ENCODE measurements at regions not wholly inside any gene's neighbourhood (a gene's known extent, or its start where the extent isn't known, plus 50 kb on each side); places are given as distances from the start of the nearest gene placed in this dataset.

- peak overlapping the region; percentile 49 for H3K4me3 ChIP-seq (ENCODE audit: low read length)
- no peaks in the 10 kb centered on the region for H3K36me3 ChIP-seq (ENCODE audit: control insufficient read depth, insufficient read depth, low read length, severe bottlenecking)
- peak; percentile 65 for DNase-seq (ENCODE audit: low read depth)
- peaks cover 17% of the 10 kb centered on the region for H3K4me1 ChIP-seq (ENCODE audit: control insufficient read depth, insufficient read depth, low read length)
- no peaks in the 10 kb centered on the region for H3K27me3 ChIP-seq (replicated peaks; ENCODE audit: control insufficient read depth, insufficient read depth, low read length)
- H3K9ac ChIP-seq (ENCODE audit: low read length): peak overlapping the region; percentile 23
- no peaks in the 10 kb centered on the region for H3K9me3 ChIP-seq (ENCODE audit: control insufficient read depth, low read length)
Observed at GRCh38 chr12:93191423-93191822, 186.3 kb upstream of the NUDT4 start.

GRCh38 chr12:93191956-93192355 is 185.8 kb upstream of the NUDT4 start:
- peak overlapping the region; percentile 23 for H3K9ac ChIP-seq (ENCODE audit: low read length)
- DNase-seq (ENCODE audit: low read depth): peak; percentile 84
- peak overlapping the region; percentile 49 for H3K4me3 ChIP-seq (ENCODE audit: low read length)
- peaks cover 22% of the 10 kb centered on the region for H3K4me1 ChIP-seq (ENCODE audit: control insufficient read depth, insufficient read depth, low read length)
- no peaks in the 10 kb centered on the region for H3K9me3 ChIP-seq (ENCODE audit: control insufficient read depth, low read length)
- H3K27me3 ChIP-seq (replicated peaks; ENCODE audit: control insufficient read depth, insufficient read depth, low read length): no peaks in the 10 kb centered on the region
- no peaks in the 10 kb centered on the region for H3K36me3 ChIP-seq (ENCODE audit: control insufficient read depth, insufficient read depth, low read length, severe bottlenecking)

- H3K4me3 ChIP-seq (ENCODE audit: low read length): no peak overlapping the region
- no peak for DNase-seq (ENCODE audit: low read depth)
- no peaks in the 10 kb centered on the region for H3K36me3 ChIP-seq (ENCODE audit: control insufficient read depth, insufficient read depth, low read length, severe bottlenecking)
- H3K9me3 ChIP-seq (ENCODE audit: control insufficient read depth, low read length): no peaks in the 10 kb centered on the region
- no peak overlapping the region for H3K9ac ChIP-seq (ENCODE audit: low read length)
- H3K4me1 ChIP-seq (ENCODE audit: control insufficient read depth, insufficient read depth, low read length): peaks cover 31% of the 10 kb centered on the region
- H3K27me3 ChIP-seq (replicated peaks; ENCODE audit: control insufficient read depth, insufficient read depth, low read length): no peaks in the 10 kb centered on the region
Observed at GRCh38 chr12:93192878-93193277, 184.8 kb upstream of the NUDT4 start.

- Histone ChIP-seq H3K4me1 (ENCODE audit: control insufficient read depth, insufficient read depth, low read length) (peaks cover 48% of the 10 kb centered on the region), H3K36me3 (ENCODE audit: control insufficient read depth, insufficient read depth, low read length, severe bottlenecking) (no peaks in the 10 kb centered on the region), H3K27me3 (replicated peaks; ENCODE audit: control insufficient read depth, insufficient read depth, low read length) (no peaks in the 10 kb centered on the region), H3K9ac (ENCODE audit: low read length) (no peak overlapping the region), H3K4me3 (ENCODE audit: low read length) (no peak overlapping the region), H3K9me3 (ENCODE audit: control insufficient read depth, low read length) (no peaks in the 10 kb centered on the region)
- no peak for DNase-seq (ENCODE audit: low read depth)
Observed at GRCh38 chr12:93195511-93195910, 182.2 kb upstream of the NUDT4 start.

GRCh38 chr12:93197067-93197593 is 180.6 kb upstream of the NUDT4 start:
- Histone ChIP-seq H3K4me3 (ENCODE audit: low read length) (peak overlapping the region; percentile 16), H3K9ac (ENCODE audit: low read length) (no peak overlapping the region), H3K36me3 (ENCODE audit: control insufficient read depth, insufficient read depth, low read length, severe bottlenecking) (no peaks in the 10 kb centered on the region), H3K9me3 (ENCODE audit: control insufficient read depth, low read length) (no peaks in the 10 kb centered on the region), H3K4me1 (ENCODE audit: control insufficient read depth, insufficient read depth, low read length) (peaks cover 38% of the 10 kb centered on the region), H3K27me3 (replicated peaks; ENCODE audit: control insufficient read depth, insufficient read depth, low read length) (no peaks in the 10 kb centered on the region)
- peak; percentile 76 for DNase-seq (ENCODE audit: low read depth)

- Histone ChIP-seq H3K4me1 (ENCODE audit: control insufficient read depth, insufficient read depth, low read length) (peaks cover 34% of the 10 kb centered on the region), H3K9ac (ENCODE audit: low read length) (no peak overlapping the region), H3K27me3 (replicated peaks; ENCODE audit: control insufficient read depth, insufficient read depth, low read length) (no peaks in the 10 kb centered on the region), H3K4me3 (ENCODE audit: low read length) (no peak overlapping the region), H3K36me3 (ENCODE audit: control insufficient read depth, insufficient read depth, low read length, severe bottlenecking) (no peaks in the 10 kb centered on the region), H3K9me3 (ENCODE audit: control insufficient read depth, low read length) (no peaks in the 10 kb centered on the region)
- DNase-seq (ENCODE audit: low read depth): peak; percentile 64
Observed at GRCh38 chr12:93198086-93198485, 179.6 kb upstream of the NUDT4 start.

- H3K36me3 ChIP-seq (ENCODE audit: control insufficient read depth, insufficient read depth, low read length, severe bottlenecking): no peaks in the 10 kb centered on the region
- H3K27me3 ChIP-seq (replicated peaks; ENCODE audit: control insufficient read depth, insufficient read depth, low read length): no peaks in the 10 kb centered on the region
- H3K9ac ChIP-seq (ENCODE audit: low read length): no peak overlapping the region
- DNase-seq (ENCODE audit: low read depth): peak; percentile 68
- H3K4me1 ChIP-seq (ENCODE audit: control insufficient read depth, insufficient read depth, low read length): peaks cover 34% of the 10 kb centered on the region
- H3K4me3 ChIP-seq (ENCODE audit: low read length): no peak overlapping the region
- no peaks in the 10 kb centered on the region for H3K9me3 ChIP-seq (ENCODE audit: control insufficient read depth, low read length)
Observed at GRCh38 chr12:93199831-93200236, 177.9 kb upstream of the NUDT4 start.

GRCh38 chr12:93200291-93200917 is 177.3 kb upstream of the NUDT4 start:
- no peak overlapping the region for H3K4me3 ChIP-seq (ENCODE audit: low read length)
- peak; percentile 43 for DNase-seq (ENCODE audit: low read depth)
- H3K9ac ChIP-seq (ENCODE audit: low read length): no peak overlapping the region
- no peaks in the 10 kb centered on the region for H3K9me3 ChIP-seq (ENCODE audit: control insufficient read depth, low read length)
- H3K36me3 ChIP-seq (ENCODE audit: control insufficient read depth, insufficient read depth, low read length, severe bottlenecking): no peaks in the 10 kb centered on the region
- peaks cover 34% of the 10 kb centered on the region for H3K4me1 ChIP-seq (ENCODE audit: control insufficient read depth, insufficient read depth, low read length)
- no peaks in the 10 kb centered on the region for H3K27me3 ChIP-seq (replicated peaks; ENCODE audit: control insufficient read depth, insufficient read depth, low read length)

- H3K36me3 ChIP-seq (ENCODE audit: control insufficient read depth, insufficient read depth, low read length, severe bottlenecking): no peaks in the 10 kb centered on the region
- H3K4me1 ChIP-seq (ENCODE audit: control insufficient read depth, insufficient read depth, low read length): peaks cover 27% of the 10 kb centered on the region
- no peaks in the 10 kb centered on the region for H3K9me3 ChIP-seq (ENCODE audit: control insufficient read depth, low read length)
- no peak for DNase-seq (ENCODE audit: low read depth)
- no peak overlapping the region for H3K4me3 ChIP-seq (ENCODE audit: low read length)
- no peaks in the 10 kb centered on the region for H3K27me3 ChIP-seq (replicated peaks; ENCODE audit: control insufficient read depth, insufficient read depth, low read length)
- H3K9ac ChIP-seq (ENCODE audit: low read length): no peak overlapping the region
Observed at GRCh38 chr12:93201990-93202389, 175.7 kb upstream of the NUDT4 start.

- Histone ChIP-seq H3K36me3 (ENCODE audit: control insufficient read depth, insufficient read depth, low read length, severe bottlenecking) (no peaks in the 10 kb centered on the region), H3K4me1 (ENCODE audit: control insufficient read depth, insufficient read depth, low read length) (peaks cover 20% of the 10 kb centered on the region), H3K4me3 (ENCODE audit: low read length) (no peak overlapping the region), H3K9ac (ENCODE audit: low read length) (no peak overlapping the region), H3K9me3 (ENCODE audit: control insufficient read depth, low read length) (no peaks in the 10 kb centered on the region), H3K27me3 (replicated peaks; ENCODE audit: control insufficient read depth, insufficient read depth, low read length) (no peaks in the 10 kb centered on the region)
- no peak for DNase-seq (ENCODE audit: low read depth)
Observed at GRCh38 chr12:93202688-93203087, 175.0 kb upstream of the NUDT4 start.

- Histone ChIP-seq H3K9me3 (ENCODE audit: control insufficient read depth, low read length) (no peaks in the 10 kb centered on the region), H3K4me1 (ENCODE audit: control insufficient read depth, insufficient read depth, low read length) (peaks cover 14% of the 10 kb centered on the region), H3K27me3 (replicated peaks; ENCODE audit: control insufficient read depth, insufficient read depth, low read length) (no peaks in the 10 kb centered on the region), H3K36me3 (ENCODE audit: control insufficient read depth, insufficient read depth, low read length, severe bottlenecking) (no peaks in the 10 kb centered on the region), H3K9ac (ENCODE audit: low read length) (no peak overlapping the region), H3K4me3 (ENCODE audit: low read length) (no peak overlapping the region)
- DNase-seq (ENCODE audit: low read depth): peak; percentile 50
Observed at GRCh38 chr12:93203361-93203760, 174.4 kb upstream of the NUDT4 start.

GRCh38 chr12:93204896-93205295 is 172.8 kb upstream of the NUDT4 start:
- H3K9ac ChIP-seq (ENCODE audit: low read length): no peak overlapping the region

More at GRCh38 chr12:93204896-93205295, 172.8 kb upstream of the NUDT4 start:
- no peaks in the 10 kb centered on the region for H3K36me3 ChIP-seq (ENCODE audit: control insufficient read depth, insufficient read depth, low read length, severe bottlenecking)
- peaks cover 8% of the 10 kb centered on the region for H3K4me1 ChIP-seq (ENCODE audit: control insufficient read depth, insufficient read depth, low read length)
- H3K27me3 ChIP-seq (replicated peaks; ENCODE audit: control insufficient read depth, insufficient read depth, low read length): no peaks in the 10 kb centered on the region
- no peak overlapping the region for H3K4me3 ChIP-seq (ENCODE audit: low read length)
- H3K9me3 ChIP-seq (ENCODE audit: control insufficient read depth, low read length): no peaks in the 10 kb centered on the region
- no peak for DNase-seq (ENCODE audit: low read depth)
